ENCODE measurements at regions not wholly inside any gene's neighbourhood (a gene's known extent, or its start where the extent isn't known, plus 50 kb on each side); places are given as distances from the start of the nearest gene placed in this dataset.

DNA sequence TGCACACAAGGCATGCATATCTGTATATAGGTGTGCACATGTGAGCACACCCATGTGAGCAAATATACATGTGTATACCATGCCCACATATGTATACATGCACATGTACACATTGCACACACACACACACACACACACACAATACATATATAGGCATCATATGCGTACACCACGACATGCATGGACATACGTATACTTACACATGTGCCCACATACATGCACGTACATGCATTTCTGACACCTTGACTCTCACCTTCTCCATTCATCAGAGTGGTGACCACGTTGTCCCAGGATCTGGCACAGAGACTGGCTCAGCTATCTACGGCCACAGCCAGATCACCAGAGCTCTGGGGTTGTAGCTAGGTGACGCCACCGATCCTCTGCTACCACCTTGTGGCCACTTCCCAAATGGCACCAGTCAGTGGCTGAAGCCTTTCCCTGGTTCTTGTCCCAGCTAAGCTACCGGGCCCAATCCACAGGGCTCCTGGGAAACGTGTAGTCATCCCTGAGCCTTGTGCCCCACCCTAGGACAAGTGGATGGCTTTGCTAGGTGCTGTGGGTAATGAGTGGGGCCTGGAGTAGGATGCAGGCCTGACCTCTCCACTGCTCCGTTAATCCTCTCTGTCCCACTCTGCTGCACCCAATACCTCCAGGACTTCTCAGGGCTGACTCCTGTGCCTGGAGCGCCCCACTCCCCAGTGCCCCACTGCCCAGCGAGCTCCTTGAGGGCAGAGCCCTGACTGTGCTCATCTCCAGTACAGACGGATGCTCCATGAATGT, 194.4 kb downstream of the RGS3 start:
- peak; percentile 84 for DNase-seq (ENCODE audit: low read depth)
- no peak overlapping the region for H3K4me3 ChIP-seq (ENCODE audit: low read length)

DNA sequence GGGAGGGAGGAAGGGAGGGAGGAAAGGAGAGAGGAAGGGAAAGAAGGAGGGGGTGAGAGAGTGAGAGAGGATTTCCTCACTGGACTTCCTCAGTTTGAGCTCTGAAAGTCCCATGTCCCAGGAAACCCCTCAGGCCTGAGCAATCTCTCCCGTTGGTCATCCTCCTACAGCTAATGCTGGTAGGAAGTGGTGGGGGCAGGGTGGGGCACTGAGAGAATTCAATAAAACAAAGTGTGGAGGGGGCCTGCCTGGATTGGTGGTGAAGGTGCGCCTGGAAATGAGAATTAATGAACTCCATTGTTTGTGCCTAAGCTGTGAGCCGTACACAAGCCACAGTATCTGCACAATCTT, 195.0 kb downstream of the RGS3 start:
- DNase-seq (ENCODE audit: low read depth), result no peak
- no peak overlapping the region for H3K4me3 ChIP-seq (ENCODE audit: low read length)
- TF ChIP-seq, protein P1, sequence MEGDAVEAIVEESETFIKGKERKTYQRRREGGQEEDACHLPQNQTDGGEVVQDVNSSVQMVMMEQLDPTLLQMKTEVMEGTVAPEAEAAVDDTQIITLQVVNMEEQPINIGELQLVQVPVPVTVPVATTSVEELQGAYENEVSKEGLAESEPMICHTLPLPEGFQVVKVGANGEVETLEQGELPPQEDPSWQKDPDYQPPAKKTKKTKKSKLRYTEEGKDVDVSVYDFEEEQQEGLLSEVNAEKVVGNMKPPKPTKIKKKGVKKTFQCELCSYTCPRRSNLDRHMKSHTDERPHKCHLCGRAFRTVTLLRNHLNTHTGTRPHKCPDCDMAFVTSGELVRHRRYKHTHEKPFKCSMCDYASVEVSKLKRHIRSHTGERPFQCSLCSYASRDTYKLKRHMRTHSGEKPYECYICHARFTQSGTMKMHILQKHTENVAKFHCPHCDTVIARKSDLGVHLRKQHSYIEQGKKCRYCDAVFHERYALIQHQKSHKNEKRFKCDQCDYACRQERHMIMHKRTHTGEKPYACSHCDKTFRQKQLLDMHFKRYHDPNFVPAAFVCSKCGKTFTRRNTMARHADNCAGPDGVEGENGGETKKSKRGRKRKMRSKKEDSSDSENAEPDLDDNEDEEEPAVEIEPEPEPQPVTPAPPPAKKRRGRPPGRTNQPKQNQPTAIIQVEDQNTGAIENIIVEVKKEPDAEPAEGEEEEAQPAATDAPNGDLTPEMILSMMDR (IDR thresholded peaks at IDR 0.05; ENCODE audit: insufficient read depth, low read depth, low read length, missing control alignments), result no peak

More for the DNA sequence above, 194.4 kb downstream of the RGS3 start:
- TF ChIP-seq, protein P1 (IDR thresholded peaks at IDR 0.05; ENCODE audit: insufficient read depth, low read depth, low read length, missing control alignments), result peak; percentile 97

DNA sequence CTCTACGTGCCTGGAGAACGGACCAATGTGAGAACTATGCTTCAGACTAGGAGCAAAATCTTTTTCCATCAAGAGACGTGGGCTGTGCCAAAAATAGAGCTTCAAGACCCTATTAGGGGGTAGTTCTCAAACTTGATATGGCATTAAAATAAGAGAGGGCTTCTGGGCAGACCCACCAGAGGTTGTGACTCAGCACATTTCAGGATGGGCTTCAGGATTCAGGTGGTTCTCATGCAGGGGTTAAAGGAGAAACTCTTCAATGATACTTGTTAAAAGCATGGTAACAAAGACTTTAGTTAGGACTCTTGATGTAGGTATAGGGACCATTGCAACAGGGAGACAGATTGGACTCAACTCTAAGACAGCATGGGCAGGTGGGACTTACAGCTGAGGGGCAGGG, 195.5 kb downstream of the RGS3 start:
- TF ChIP-seq, protein P1 (IDR thresholded peaks at IDR 0.05; ENCODE audit: insufficient read depth, low read depth, low read length, missing control alignments), result no peak
- no peak for DNase-seq (ENCODE audit: low read depth)
- no peak overlapping the region for H3K4me3 ChIP-seq (ENCODE audit: low read length)

DNA sequence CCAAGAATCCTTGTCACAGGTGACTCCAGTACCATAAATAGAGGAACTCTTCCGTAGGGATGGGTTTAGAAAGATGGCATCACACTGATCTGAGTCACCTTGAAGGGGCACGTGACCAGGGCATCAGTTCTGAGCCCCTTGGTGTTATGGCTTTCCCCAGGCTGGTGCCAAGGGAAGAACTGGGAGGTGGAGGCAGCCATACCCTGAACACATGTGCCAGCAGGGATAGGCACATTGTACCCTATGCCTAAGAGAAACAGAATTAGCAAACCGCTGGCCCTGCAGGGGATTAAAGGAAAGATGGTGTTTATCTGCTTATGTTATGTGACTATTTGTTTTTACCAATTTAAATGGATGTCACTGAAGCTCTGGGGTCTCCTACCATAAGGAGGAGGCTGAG, 196.2 kb downstream of the RGS3 start:
- no peak for DNase-seq (ENCODE audit: low read depth)
- no peak overlapping the region for H3K4me3 ChIP-seq (ENCODE audit: low read length)
- TF ChIP-seq, protein P1 (IDR thresholded peaks at IDR 0.05; ENCODE audit: insufficient read depth, low read depth, low read length, missing control alignments), result no peak

DNA sequence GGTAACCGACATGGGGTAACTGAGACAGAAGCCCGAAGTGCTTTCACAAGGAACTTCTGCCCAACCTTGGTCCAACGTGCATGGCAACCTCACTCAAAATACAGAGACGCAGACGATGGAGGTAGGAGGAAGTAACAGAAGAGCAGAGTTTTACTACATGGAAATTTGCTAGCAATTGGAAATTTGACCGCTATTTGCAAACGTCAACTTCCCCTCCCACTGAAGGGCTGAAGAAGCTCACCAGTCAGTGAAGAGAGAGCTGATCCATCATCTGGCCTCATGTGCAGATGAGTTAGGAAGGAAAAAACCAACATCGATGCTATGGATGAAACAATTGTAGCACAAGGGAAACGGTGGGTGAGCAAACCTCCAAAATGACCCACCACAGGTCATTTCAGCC, 196.7 kb downstream of the RGS3 start:
- TF ChIP-seq, protein P1 (IDR thresholded peaks at IDR 0.05; ENCODE audit: insufficient read depth, low read depth, low read length, missing control alignments), result no peak
- no peak overlapping the region for H3K4me3 ChIP-seq (ENCODE audit: low read length)
- DNase-seq (ENCODE audit: low read depth), result no peak

DNA sequence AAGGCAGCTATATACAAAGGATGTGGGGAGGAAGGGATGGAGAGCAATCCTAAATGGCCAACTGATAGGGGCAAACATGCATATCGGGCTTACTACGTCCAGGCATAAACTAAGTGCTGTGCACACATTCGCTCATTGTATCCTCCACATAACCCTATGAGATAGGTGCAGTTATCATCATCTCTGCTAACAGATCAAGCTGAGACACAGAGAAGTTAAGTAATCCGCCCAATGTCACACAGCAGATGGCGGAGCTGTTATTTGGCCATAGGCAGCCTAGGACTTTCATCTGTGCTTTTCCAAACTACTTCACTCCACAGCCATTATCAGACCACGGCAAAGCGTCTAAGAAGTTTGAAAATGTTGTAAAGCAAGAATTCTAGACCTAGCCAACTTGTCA, 197.5 kb downstream of the RGS3 start:
- TF ChIP-seq, protein P1 (IDR thresholded peaks at IDR 0.05; ENCODE audit: insufficient read depth, low read depth, low read length, missing control alignments), result no peak
- H3K4me3 ChIP-seq (ENCODE audit: low read length), result no peak overlapping the region
- no peak for DNase-seq (ENCODE audit: low read depth)

All from epithelial cell of esophagus (primary cell).